PC-9 (cell line): ENCODE measurements at regions not wholly inside any gene's neighbourhood (a gene's known extent, or its start where the extent isn't known, plus 50 kb on each side); places are given as distances from the start of the nearest gene placed in this dataset.

Experiments
- CTCF ChIP-seq: fragments of 200-600 bp; sonication (generic); conservative IDR thresholded peaks from 2 replicates; pipeline ENCODE4 v1.6.1; 2017; ENCODE audit warnings: mixed run types, antibody characterized with exemption, mild to moderate bottlenecking, moderate library complexity
- EZH2 ChIP-seq: fragments of 200-600 bp; sonication (generic); IDR thresholded peaks from 2 replicates; pipeline ENCODE4 v1.8.0; 2017; ENCODE audit warnings: antibody characterized with exemption, low read depth

- TF ChIP-seq CTCF: no peak
- TF ChIP-seq EZH2: no peak
Measured at GRCh38 chr4:124152132-124152531, 560.4 kb downstream of the ANKRD50 start.
